ENCODE measurements at regions not wholly inside any gene's neighbourhood (a gene's known extent, or its start where the extent isn't known, plus 50 kb on each side); places are given as distances from the start of the nearest gene placed in this dataset.

DNA sequence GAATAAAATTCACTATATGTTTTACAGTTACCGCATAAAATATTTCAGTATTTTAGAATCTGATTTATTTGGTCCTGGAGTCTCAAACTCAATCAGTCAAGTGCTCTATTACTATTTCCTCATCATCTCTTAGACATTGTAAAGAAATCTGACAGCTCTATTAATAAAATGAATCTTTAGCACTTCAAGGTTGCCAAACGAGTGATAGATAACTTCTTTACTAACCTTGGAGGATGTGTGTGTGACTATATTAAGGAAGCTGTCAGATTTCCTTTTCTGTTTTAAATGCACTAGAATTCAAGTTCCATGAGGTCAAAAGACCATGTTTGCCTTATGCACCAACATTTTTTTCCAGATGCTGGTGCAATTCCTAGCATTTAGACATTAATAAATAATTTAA is 389.8 kb upstream of the AZI2 start:
- CTCF ChIA-PET = no interaction called here
- TF ChIP-seq, protein P1, sequence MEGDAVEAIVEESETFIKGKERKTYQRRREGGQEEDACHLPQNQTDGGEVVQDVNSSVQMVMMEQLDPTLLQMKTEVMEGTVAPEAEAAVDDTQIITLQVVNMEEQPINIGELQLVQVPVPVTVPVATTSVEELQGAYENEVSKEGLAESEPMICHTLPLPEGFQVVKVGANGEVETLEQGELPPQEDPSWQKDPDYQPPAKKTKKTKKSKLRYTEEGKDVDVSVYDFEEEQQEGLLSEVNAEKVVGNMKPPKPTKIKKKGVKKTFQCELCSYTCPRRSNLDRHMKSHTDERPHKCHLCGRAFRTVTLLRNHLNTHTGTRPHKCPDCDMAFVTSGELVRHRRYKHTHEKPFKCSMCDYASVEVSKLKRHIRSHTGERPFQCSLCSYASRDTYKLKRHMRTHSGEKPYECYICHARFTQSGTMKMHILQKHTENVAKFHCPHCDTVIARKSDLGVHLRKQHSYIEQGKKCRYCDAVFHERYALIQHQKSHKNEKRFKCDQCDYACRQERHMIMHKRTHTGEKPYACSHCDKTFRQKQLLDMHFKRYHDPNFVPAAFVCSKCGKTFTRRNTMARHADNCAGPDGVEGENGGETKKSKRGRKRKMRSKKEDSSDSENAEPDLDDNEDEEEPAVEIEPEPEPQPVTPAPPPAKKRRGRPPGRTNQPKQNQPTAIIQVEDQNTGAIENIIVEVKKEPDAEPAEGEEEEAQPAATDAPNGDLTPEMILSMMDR (IDR thresholded peaks at IDR 0.05; ENCODE audit: insufficient read depth, low read depth, low read length) = no peak

DNA sequence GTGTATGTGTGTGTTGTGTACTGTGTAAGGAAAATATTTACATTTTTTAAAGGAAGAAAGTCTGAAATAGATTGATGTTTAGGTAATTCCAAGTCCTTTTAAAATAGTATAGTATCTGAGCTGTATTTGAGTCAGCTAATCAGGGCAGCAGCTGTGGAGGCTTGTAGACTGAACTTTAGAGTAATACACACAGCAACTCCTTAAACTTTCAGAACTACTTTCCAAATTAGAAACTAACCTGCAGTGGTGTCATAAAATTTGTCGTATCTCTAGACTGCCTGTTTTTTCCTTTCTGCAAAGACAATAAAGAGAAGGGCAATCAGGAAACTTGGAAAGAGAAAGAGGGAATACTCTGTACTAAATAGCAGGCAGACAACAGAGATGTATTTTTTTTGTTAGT is 391.0 kb upstream of the AZI2 start:
- TF ChIP-seq, protein P1 (IDR thresholded peaks at IDR 0.05; ENCODE audit: insufficient read depth, low read depth, low read length) = no peak
- POLR2A ChIA-PET = no interaction called here
- DNase-seq (ENCODE audit: low read depth) = no peak
- no peaks in the 10 kb centered on the region for H3K27me3 ChIP-seq (ENCODE audit: control insufficient read depth, insufficient read depth, low read length)
- no peaks in the 10 kb centered on the region for H3K36me3 ChIP-seq (ENCODE audit: control insufficient read depth, insufficient read depth, low read length)
- no peak overlapping the region for H3K4me3 ChIP-seq (ENCODE audit: low read depth, low read length)
- CTCF ChIA-PET = no interaction called here

More for the DNA sequence above, 389.8 kb upstream of the AZI2 start:
- POLR2A ChIA-PET = no interaction called here
- H3K4me3 ChIP-seq (ENCODE audit: low read depth, low read length) = no peak overlapping the region
- H3K36me3 ChIP-seq (ENCODE audit: control insufficient read depth, insufficient read depth, low read length) = no peaks in the 10 kb centered on the region
- no peak for DNase-seq (ENCODE audit: low read depth)
- H3K27me3 ChIP-seq (ENCODE audit: control insufficient read depth, insufficient read depth, low read length) = no peaks in the 10 kb centered on the region

DNA sequence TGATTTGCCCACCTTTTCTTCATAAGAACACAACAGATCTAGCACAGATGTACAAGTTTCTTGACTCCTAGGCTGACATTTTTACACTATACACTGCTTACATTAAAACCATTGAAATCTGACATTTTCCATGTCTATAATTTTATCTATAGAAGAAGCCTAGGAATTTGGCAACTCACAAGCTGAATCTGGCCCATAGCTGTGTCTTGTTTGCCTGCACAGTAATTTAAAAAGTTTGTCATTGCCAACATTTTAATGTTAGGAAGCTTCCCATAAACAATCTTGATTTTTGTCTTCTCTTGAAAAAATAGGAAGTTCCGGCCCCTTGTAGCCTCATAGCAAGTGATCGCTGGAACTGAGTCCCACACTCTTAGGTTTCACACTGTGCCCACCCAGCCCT is 394.6 kb upstream of the AZI2 start:
- DNase-seq (ENCODE audit: low read depth) = no peak
- Histone ChIP-seq H3K36me3 (ENCODE audit: control insufficient read depth, insufficient read depth, low read length) (no peaks in the 10 kb centered on the region), H3K4me3 (ENCODE audit: low read depth, low read length) (no peak overlapping the region), H3K27me3 (ENCODE audit: control insufficient read depth, insufficient read depth, low read length) (no peaks in the 10 kb centered on the region)
- TF ChIP-seq, protein P1 (IDR thresholded peaks at IDR 0.05; ENCODE audit: insufficient read depth, low read depth, low read length) = no peak
- POLR2A ChIA-PET = no interaction called here
- CTCF ChIA-PET = no interaction called here

DNA sequence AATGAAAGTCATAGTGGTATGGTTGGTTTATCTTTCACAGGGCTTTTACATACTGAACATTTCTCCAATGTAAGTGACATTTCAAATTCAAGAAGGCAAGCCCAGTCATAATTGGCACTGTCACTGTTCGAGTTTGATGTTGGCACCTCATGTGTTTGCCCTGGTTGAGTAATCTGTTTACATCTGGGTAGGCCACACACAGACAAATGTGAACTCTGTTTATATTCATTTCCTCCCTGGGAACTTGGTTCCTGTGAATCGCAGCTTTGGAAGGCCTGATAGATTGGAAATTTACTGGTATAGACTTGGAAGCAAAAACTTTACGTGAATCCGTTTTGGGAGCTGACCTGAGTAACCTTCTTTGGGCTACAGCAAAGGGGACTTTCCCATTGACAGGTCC is 395.2 kb upstream of the AZI2 start:
- ChIA-PET POLR2A (no interaction called here), CTCF (no interaction called here)
- no peak for DNase-seq (ENCODE audit: low read depth)
- TF ChIP-seq, protein P1 (IDR thresholded peaks at IDR 0.05; ENCODE audit: insufficient read depth, low read depth, low read length) = no peak
- H3K27me3 ChIP-seq (ENCODE audit: control insufficient read depth, insufficient read depth, low read length) = no peaks in the 10 kb centered on the region
- H3K4me3 ChIP-seq (ENCODE audit: low read depth, low read length) = no peak overlapping the region
- H3K36me3 ChIP-seq (ENCODE audit: control insufficient read depth, insufficient read depth, low read length) = no peaks in the 10 kb centered on the region

DNA sequence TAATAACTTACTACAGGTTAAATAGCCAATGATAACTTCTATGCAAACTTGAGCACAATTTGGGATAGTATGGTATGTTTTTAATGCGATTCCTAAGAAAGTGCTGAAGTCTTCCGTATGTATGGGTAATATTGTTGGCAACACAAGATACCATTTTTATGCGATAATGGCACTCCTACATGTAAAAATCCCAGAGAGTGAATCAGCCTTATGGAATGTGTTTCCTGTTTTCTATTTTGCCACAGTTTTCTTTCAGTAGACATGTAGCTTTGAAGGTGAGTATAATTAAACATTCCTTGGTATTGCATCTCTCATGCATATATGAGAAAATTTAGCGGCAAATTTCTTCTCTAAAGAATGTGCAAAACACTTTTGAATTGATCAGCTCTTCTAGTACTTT is 396.8 kb upstream of the AZI2 start:
- POLR2A ChIA-PET = no interaction called here
- DNase-seq (ENCODE audit: low read depth) = no peak
- CTCF ChIA-PET = no interaction called here

More for the DNA sequence above, 396.8 kb upstream of the AZI2 start:
- TF ChIP-seq, protein P1 (IDR thresholded peaks at IDR 0.05; ENCODE audit: insufficient read depth, low read depth, low read length) = no peak
- H3K4me3 ChIP-seq (ENCODE audit: low read depth, low read length) = no peak overlapping the region
- H3K27me3 ChIP-seq (ENCODE audit: control insufficient read depth, insufficient read depth, low read length) = no peaks in the 10 kb centered on the region
- H3K36me3 ChIP-seq (ENCODE audit: control insufficient read depth, insufficient read depth, low read length) = no peaks in the 10 kb centered on the region

All from BJ (cell line).